Breast epithelium (tissue), 4 donors: ENCODE measurements at regions not wholly inside any gene's neighbourhood (a gene's known extent, or its start where the extent isn't known, plus 50 kb on each side); places are given as distances from the start of the nearest gene placed in this dataset.

Experiments
- DNase-seq, 2 donors: peaks; one replicate each; pipeline ENCODE4 v3.0.0-alpha.2; 2019; ENCODE audit warnings: low spot score in 2 of 2
- H3K27ac ChIP-seq, 2 donors: fragments of 200-600 bp; sonication (generic) in 1 of 2; one replicate each; pipeline ENCODE4 v1.5.1; 2016 to 2019; ENCODE audit warnings: mild to moderate bottlenecking in 1 of 2
- H3K27me3 ChIP-seq, 2 donors: fragments of 200-600 bp; sonication (generic) in 1 of 2; one replicate each; pipeline versions ENCODE4 v1.5.1 to v1.6.0; 2017 to 2019; ENCODE audit warnings: control low read depth in 1 of 2, mild to moderate bottlenecking in 1 of 2
- H3K36me3 ChIP-seq: fragments of 200-600 bp; one replicate; pipeline ENCODE4 v1.5.1; 2019
- H3K4me1 ChIP-seq, 2 donors: fragments of 200-600 bp; sonication (generic); one replicate each; pipeline ENCODE4 v1.5.1; 2016 to 2019; ENCODE audit warnings: control low read depth in 1 of 2
- H3K4me3 ChIP-seq, 3 donors: fragments of 200-600 bp; sonication (generic); 1 replicate in 2 of 3; 2 replicates in 1 of 3; pipeline ENCODE4 v1.5.1; 2016 to 2019; ENCODE audit warnings: mild to moderate bottlenecking in 3 of 3, moderate library complexity in 2 of 3
- H3K9me3 ChIP-seq, 2 donors: fragments of 200-600 bp; sonication (generic) in 1 of 2; one replicate each; pipeline ENCODE4 v1.5.1; 2016 to 2019; ENCODE audit warnings: control low read depth in 1 of 2
- CTCF ChIP-seq, 3 donors: fragments of 450-650 bp; IDR thresholded peaks; one replicate each; pipeline ENCODE4 v1.5.1; 2016 to 2017; ENCODE audit warnings: antibody characterized with exemption in 3 of 3, mild to moderate bottlenecking in 3 of 3, moderate library complexity in 3 of 3
- POLR2A ChIP-seq: fragments of 450-650 bp; IDR thresholded peaks from one replicate; pipeline ENCODE4 v1.6.1; 2016; ENCODE audit warnings: antibody characterized with exemption, mild to moderate bottlenecking, moderate library complexity
- POLR2AphosphoS5 ChIP-seq, 3 donors: sonication (generic); formaldehyde crosslinking; IDR thresholded peaks; one replicate each; pipeline ENCODE4 v1.6.1; 2017; ENCODE audit warnings: antibody characterized with exemption in 3 of 3
- intact Hi-C: fragments of 100-400 bp; cut with DNase I; formaldehyde crosslinking; loops from one replicate; pipeline ENCODE4 v1.15.1; 2023; ENCODE audit warnings: low total_unique reads

GRCh38 chr1:34360574-34360973, 183.9 kb downstream of the C1orf94 start:
- intact Hi-C loops: no loop called here
- Histone ChIP-seq H3K4me1 (no peaks in the 10 kb centered on the region), H3K27me3 (no peaks in the 10 kb centered on the region), H3K36me3 (no peaks in the 10 kb centered on the region), H3K9me3 (peaks cover 0 to 6% of the 10 kb centered on the region in 2 donors), H3K27ac (no peak overlapping the region), H3K4me3 (no peak overlapping the region)
- TF ChIP-seq CTCF (IDR thresholded peaks at IDR 0.05) (no peak), POLR2A (no peak), POLR2AphosphoS5 (IDR thresholded peaks at IDR 0.05) (no peak)
- no peak for DNase-seq

GRCh38 chr1:34361121-34361520, 184.4 kb downstream of the C1orf94 start:
- TF ChIP-seq POLR2A (no peak), CTCF (IDR thresholded peaks at IDR 0.05) (no peak), POLR2AphosphoS5 (IDR thresholded peaks at IDR 0.05) (no peak)
- Histone ChIP-seq H3K36me3 (no peaks in the 10 kb centered on the region), H3K4me3 (no peak overlapping the region), H3K9me3 (peaks cover 0 to 6% of the 10 kb centered on the region in 2 donors), H3K27ac (no peak overlapping the region), H3K27me3 (no peaks in the 10 kb centered on the region), H3K4me1 (no peaks in the 10 kb centered on the region)
- DNase-seq: no peak
- intact Hi-C loops: no loop called here

- Histone ChIP-seq H3K4me1 (no peaks in the 10 kb centered on the region), H3K4me3 (no peak overlapping the region), H3K9me3 (peaks cover 0 to 6% of the 10 kb centered on the region in 2 donors), H3K27me3 (peaks cover 0 to 5% of the 10 kb centered on the region in 2 donors), H3K36me3 (no peaks in the 10 kb centered on the region), H3K27ac (no peak overlapping the region)
- intact Hi-C loops: no loop called here
- TF ChIP-seq POLR2AphosphoS5 (IDR thresholded peaks at IDR 0.05) (no peak), POLR2A (no peak), CTCF (IDR thresholded peaks at IDR 0.05) (no peak)
- DNase-seq: no peak
Observed at GRCh38 chr1:34361781-34362357, 185.2 kb downstream of the C1orf94 start.

GRCh38 chr1:34362949-34363348, 186.2 kb downstream of the C1orf94 start:
- H3K36me3 ChIP-seq: no peaks in the 10 kb centered on the region
- no peak for DNase-seq
- peaks cover 0 to 5% of the 10 kb centered on the region in 2 donors for H3K27me3 ChIP-seq
- intact Hi-C loops: no loop called here
- H3K9me3 ChIP-seq: peaks cover 0 to 6% of the 10 kb centered on the region in 2 donors
- H3K4me3 ChIP-seq: no peak overlapping the region
- H3K27ac ChIP-seq: no peak overlapping the region
- TF ChIP-seq POLR2A: no peak
- no peak for TF ChIP-seq CTCF (IDR thresholded peaks at IDR 0.05)
- no peak for TF ChIP-seq POLR2AphosphoS5 (IDR thresholded peaks at IDR 0.05)
- H3K4me1 ChIP-seq: no peaks in the 10 kb centered on the region

GRCh38 chr1:34363447-34363846, 186.7 kb downstream of the C1orf94 start:
- no peak for TF ChIP-seq POLR2A
- no peak for TF ChIP-seq CTCF (IDR thresholded peaks at IDR 0.05)
- TF ChIP-seq POLR2AphosphoS5 (IDR thresholded peaks at IDR 0.05): no peak
- H3K27me3 ChIP-seq: peaks cover 0 to 5% of the 10 kb centered on the region in 2 donors
- no peak for DNase-seq
- peaks cover 0 to 6% of the 10 kb centered on the region in 2 donors for H3K9me3 ChIP-seq
- intact Hi-C loops: no loop called here
- no peaks in the 10 kb centered on the region for H3K36me3 ChIP-seq
- H3K27ac ChIP-seq: no peak overlapping the region
- H3K4me3 ChIP-seq: no peak overlapping the region
- no peaks in the 10 kb centered on the region for H3K4me1 ChIP-seq
